ENCODE measurements at regions not wholly inside any gene's neighbourhood (a gene's known extent, or its start where the extent isn't known, plus 50 kb on each side); places are given as distances from the start of the nearest gene placed in this dataset.

- no peak for TF ChIP-seq POLR2A (IDR thresholded peaks at IDR 0.05)
- TF ChIP-seq, protein P1, sequence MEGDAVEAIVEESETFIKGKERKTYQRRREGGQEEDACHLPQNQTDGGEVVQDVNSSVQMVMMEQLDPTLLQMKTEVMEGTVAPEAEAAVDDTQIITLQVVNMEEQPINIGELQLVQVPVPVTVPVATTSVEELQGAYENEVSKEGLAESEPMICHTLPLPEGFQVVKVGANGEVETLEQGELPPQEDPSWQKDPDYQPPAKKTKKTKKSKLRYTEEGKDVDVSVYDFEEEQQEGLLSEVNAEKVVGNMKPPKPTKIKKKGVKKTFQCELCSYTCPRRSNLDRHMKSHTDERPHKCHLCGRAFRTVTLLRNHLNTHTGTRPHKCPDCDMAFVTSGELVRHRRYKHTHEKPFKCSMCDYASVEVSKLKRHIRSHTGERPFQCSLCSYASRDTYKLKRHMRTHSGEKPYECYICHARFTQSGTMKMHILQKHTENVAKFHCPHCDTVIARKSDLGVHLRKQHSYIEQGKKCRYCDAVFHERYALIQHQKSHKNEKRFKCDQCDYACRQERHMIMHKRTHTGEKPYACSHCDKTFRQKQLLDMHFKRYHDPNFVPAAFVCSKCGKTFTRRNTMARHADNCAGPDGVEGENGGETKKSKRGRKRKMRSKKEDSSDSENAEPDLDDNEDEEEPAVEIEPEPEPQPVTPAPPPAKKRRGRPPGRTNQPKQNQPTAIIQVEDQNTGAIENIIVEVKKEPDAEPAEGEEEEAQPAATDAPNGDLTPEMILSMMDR (IDR thresholded peaks at IDR 0.05) = no peak
Observed at GRCh38 chr12:46895726-46896125, 69.9 kb upstream of the SLC38A4 start.

Data from thyroid gland (tissue), 4 donors.